A673 (cell line): ENCODE measurements at regions not wholly inside any gene's neighbourhood (a gene's known extent, or its start where the extent isn't known, plus 50 kb on each side); places are given as distances from the start of the nearest gene placed in this dataset.

Experiments
- BruUV-seq: library from RNA; stranded (reverse); fragments of 400-500 nt; replicated peaks from 2 replicates; lab custom pipeline; 2021; lab: Mats Ljungman, UMichigan
- CTCF ChIA-PET: fragments of 300-600 bp; sonication (Branson Sonifier 250); formaldehyde crosslinking; loops from one replicate; lab custom pipeline; 2022; ENCODE audit warnings: antibody characterized with exemption; lab: Charles Lee
- POLR2A ChIA-PET: fragments of 300-600 bp; sonication (Branson Sonifier 250); formaldehyde crosslinking; loops from one replicate; lab custom pipeline; 2022; ENCODE audit warnings: antibody characterized with exemption; ENCODE audit not compliant: low non-redundant PET; lab: Charles Lee
- DNase-seq: peaks from one replicate; pipeline ENCODE4 v3.0.0-alpha.2; 2015; ENCODE audit warnings: low spot score
- H3K27ac ChIP-seq: fragments of 200-600 bp; sonication (generic); 2 replicates; pipeline ENCODE4 v1.5.1; 2016; ENCODE audit warnings: mixed run types, low read depth, mild to moderate bottlenecking, mixed read lengths, antibody characterized with exemption, low read length; ENCODE audit not compliant: poor library complexity, severe bottlenecking
- H3K27me3 ChIP-seq: fragments of 200-600 bp; sonication (generic); replicated peaks from 2 replicates; pipeline ENCODE4 v1.6.1; 2017; ENCODE audit warnings: mixed run types, low read depth, mild to moderate bottlenecking, mixed read lengths, antibody characterized with exemption, low read length; ENCODE audit not compliant: insufficient read depth, poor library complexity
- H3K36me3 ChIP-seq: fragments of 200-600 bp; sonication (generic); 2 replicates; pipeline ENCODE4 v1.6.1; 2016; ENCODE audit warnings: mixed run types, mild to moderate bottlenecking, mixed read lengths, antibody characterized with exemption, low read length; ENCODE audit not compliant: insufficient read depth, poor library complexity, severe bottlenecking
- H3K4me1 ChIP-seq: fragments of 200-600 bp; sonication (generic); 2 replicates; pipeline ENCODE4 v1.6.1; 2017; ENCODE audit warnings: mixed run types, mild to moderate bottlenecking, mixed read lengths, antibody characterized with exemption, low read length; ENCODE audit not compliant: insufficient read depth, poor library complexity, severe bottlenecking
- H3K4me3 ChIP-seq: fragments of 200-600 bp; sonication (generic); 2 replicates; pipeline ENCODE4 v1.5.1; 2016; ENCODE audit warnings: low read depth, mixed run types, mild to moderate bottlenecking, mixed read lengths, low read length; ENCODE audit not compliant: poor library complexity, severe bottlenecking
- H3K9me3 ChIP-seq: fragments of 200-600 bp; sonication (generic); 2 replicates; pipeline ENCODE4 v1.6.1; 2016; ENCODE audit warnings: mixed run types, low read depth, mild to moderate bottlenecking, mixed read lengths, antibody characterized with exemption, low read length; ENCODE audit not compliant: poor library complexity, severe bottlenecking
- CTCF ChIP-seq: fragments of 300-800, 200-600 bp; sonication (generic); conservative IDR thresholded peaks from 2 replicates; pipeline ENCODE4 v1.5.1; 2017; ENCODE audit warnings: low read depth, mild to moderate bottlenecking, antibody characterized with exemption, low read length, moderate library complexity, mixed read lengths
- EZH2 ChIP-seq: fragments of 200-600 bp; sonication (generic); IDR thresholded peaks from 2 replicates; pipeline ENCODE4 v1.6.1; 2017; ENCODE audit warnings: borderline replicate concordance, low read depth, mild to moderate bottlenecking, mixed read lengths, antibody characterized with exemption, low read length; ENCODE audit not compliant: poor library complexity, severe bottlenecking
- intact Hi-C: fragments of 100-400 bp; cut with micrococcal nuclease; formaldehyde crosslinking; loops from one replicate; pipeline ENCODE4 v1.10.0; 2022; ENCODE audit not compliant: unreplicated experiment

- BruUV-seq, result no TSS peak
- Histone ChIP-seq H3K4me1 (peaks cover 11% of the 10 kb centered on the region), H3K4me3 (no peak overlapping the region), H3K27me3 (no peaks in the 10 kb centered on the region), H3K9me3 (no peaks in the 10 kb centered on the region), H3K27ac (no peak overlapping the region), H3K36me3 (no peaks in the 10 kb centered on the region)
- POLR2A ChIA-PET, result no interaction called here
- DNase-seq, result no peak
- CTCF ChIA-PET, result no interaction called here
- intact Hi-C loops, result no loop called here
- TF ChIP-seq EZH2, result no peak
- no peak for TF ChIP-seq CTCF
Observed at GRCh38 chr5:74953937-74954720, 87.9 kb upstream of the FAM169A start.

- DNase-seq, result no peak
- H3K4me1 ChIP-seq, result peaks cover 11% of the 10 kb centered on the region
- CTCF ChIA-PET, result no interaction called here
- BruUV-seq, result no TSS peak
- no peaks in the 10 kb centered on the region for H3K9me3 ChIP-seq
- no peak overlapping the region for H3K4me3 ChIP-seq
- TF ChIP-seq EZH2, result no peak
- no peak for TF ChIP-seq CTCF
- intact Hi-C loops, result no loop called here
- H3K27me3 ChIP-seq, result no peaks in the 10 kb centered on the region
- POLR2A ChIA-PET, result no interaction called here
- no peaks in the 10 kb centered on the region for H3K36me3 ChIP-seq
- no peak overlapping the region for H3K27ac ChIP-seq
Observed at GRCh38 chr5:74953554-74953936, 87.4 kb upstream of the FAM169A start.

GRCh38 chr5:74952406-74952805 is 86.2 kb upstream of the FAM169A start:
- H3K27ac ChIP-seq, result no peak overlapping the region
- TF ChIP-seq EZH2 (no peak), CTCF (no peak)
- H3K9me3 ChIP-seq, result no peaks in the 10 kb centered on the region
- BruUV-seq, result no TSS peak
- H3K4me3 ChIP-seq, result no peak overlapping the region
- CTCF ChIA-PET, result no interaction called here
- no peaks in the 10 kb centered on the region for H3K27me3 ChIP-seq
- intact Hi-C loops, result no loop called here
- H3K36me3 ChIP-seq, result no peaks in the 10 kb centered on the region
- POLR2A ChIA-PET, result no interaction called here
- H3K4me1 ChIP-seq, result peaks cover 11% of the 10 kb centered on the region
- no peak for DNase-seq
